CD14-positive monocyte (primary cell): ENCODE measurements at regions not wholly inside any gene's neighbourhood (a gene's known extent, or its start where the extent isn't known, plus 50 kb on each side); places are given as distances from the start of the nearest gene placed in this dataset.

Source experiments
- DNase-seq, 3 donors: peaks; one replicate each; pipeline ENCODE4 v3.0.0-alpha.2; 2011 to 2022
- H2AFZ ChIP-seq: 2 replicates; pipeline ENCODE4 v1.6.0; 2012; ENCODE audit warnings: mild to moderate bottlenecking, low read depth, low read length, inconsistent platforms; ENCODE audit not compliant: insufficient read depth, poor library complexity, severe bottlenecking
- H3K27ac ChIP-seq, 2 donors: 1 replicate in 1 of 2; 2 replicates in 1 of 2; pipeline ENCODE4 v1.5.1; 2012 to 2013; ENCODE audit warnings: low read length in 2 of 2, control low read depth in 1 of 2, inconsistent platforms in 1 of 2, low read depth in 1 of 2, mild to moderate bottlenecking in 1 of 2
- H3K27me3 ChIP-seq, 2 donors: one replicate each; pipeline versions ENCODE4 v1.6.0 to v1.6.1; 2011 to 2013; ENCODE audit warnings: low read length in 2 of 2; ENCODE audit not compliant: control insufficient read depth in 2 of 2, insufficient read depth in 2 of 2
- H3K36me3 ChIP-seq, 2 donors: replicated peaks in 1 of 2; 1 replicate in 1 of 2; 2 replicates in 1 of 2; pipeline versions ENCODE4 v1.5.1 to v1.6.1; 2012 to 2013; ENCODE audit warnings: low read length in 2 of 2, control low read depth in 1 of 2, inconsistent platforms in 1 of 2, mild to moderate bottlenecking in 1 of 2; ENCODE audit not compliant: insufficient read depth in 2 of 2, control insufficient read depth in 1 of 2
- H3K4me1 ChIP-seq, 2 donors: 1 replicate in 1 of 2; 2 replicates in 1 of 2; pipeline versions ENCODE4 v1.5.1 to v1.6.1; 2012 to 2013; ENCODE audit warnings: low read length in 2 of 2, control low read depth in 1 of 2, inconsistent platforms in 1 of 2, mild to moderate bottlenecking in 1 of 2, moderate library complexity in 1 of 2; ENCODE audit not compliant: insufficient read depth in 2 of 2, control insufficient read depth in 1 of 2
- H3K4me2 ChIP-seq: replicated peaks from 2 replicates; pipeline ENCODE3; 2012; ENCODE audit warnings: low read length, moderate library complexity, mild to moderate bottlenecking; ENCODE audit not compliant: poor library complexity, severe bottlenecking; ENCODE audit errors: extremely low read depth
- H3K4me3 ChIP-seq, 3 experiments: fragments of 200-600 bp in 1 of 3; sonication (generic) in 1 of 3; replicated peaks in 1 of 3; 1 replicate in 2 of 3; 2 replicates in 1 of 3; pipeline ENCODE4 v1.5.1; 2011 to 2013; ENCODE audit warnings: low read length in 3 of 3, mild to moderate bottlenecking in 3 of 3, control low read depth in 2 of 3, low read depth in 2 of 3, inconsistent platforms in 1 of 3, moderate library complexity in 1 of 3
- H3K79me2 ChIP-seq: 2 replicates; pipeline ENCODE4 v1.6.0; 2012; ENCODE audit warnings: mild to moderate bottlenecking, control low read depth, inconsistent platforms, low read length, moderate library complexity; ENCODE audit not compliant: insufficient read depth
- H3K9ac ChIP-seq: 2 replicates; pipeline ENCODE4 v1.6.0; 2017; ENCODE audit warnings: low read length, mild to moderate bottlenecking; ENCODE audit not compliant: insufficient read depth, poor library complexity, severe bottlenecking
- H3K9me3 ChIP-seq, 2 donors: replicated peaks in 1 of 2; 1 replicate in 1 of 2; 2 replicates in 1 of 2; pipeline versions ENCODE4 v1.5.1 to v1.6.1; 2012 to 2013; ENCODE audit warnings: low read length in 2 of 2, control low read depth in 1 of 2; ENCODE audit not compliant: control insufficient read depth in 1 of 2, insufficient read depth in 1 of 2
- H4K20me1 ChIP-seq: 2 replicates; pipeline ENCODE4 v1.6.0; 2012; ENCODE audit warnings: mild to moderate bottlenecking, low read length, control low read depth, moderate library complexity; ENCODE audit not compliant: insufficient read depth
- H3K27ac Mint-ChIP-seq, 7 donors: one replicate each; pipeline ENCODE4 v1.8.0; 2020; ENCODE audit warnings: mild to moderate bottlenecking in 7 of 7, mixed read lengths in 7 of 7, moderate library complexity in 6 of 7, inconsistent platforms in 2 of 7
- H3K27me3 Mint-ChIP-seq, 3 donors: one replicate each; pipeline ENCODE4 v1.8.0; 2021 to 2022; ENCODE audit warnings: low read depth in 3 of 3, mild to moderate bottlenecking in 3 of 3, mixed read lengths in 3 of 3, moderate library complexity in 3 of 3, inconsistent platforms in 1 of 3
- H3K36me3 Mint-ChIP-seq, 2 donors: one replicate each; pipeline ENCODE4 v1.8.0; 2020; ENCODE audit warnings: mixed read lengths in 2 of 2, inconsistent platforms in 1 of 2, mild to moderate bottlenecking in 1 of 2
- H3K4me1 Mint-ChIP-seq: one replicate; pipeline ENCODE4 v1.8.0; 2020; ENCODE audit warnings: mild to moderate bottlenecking, mixed read lengths
- H3K4me3 Mint-ChIP-seq, 2 donors: one replicate each; pipeline ENCODE4 v1.8.0; 2020; ENCODE audit warnings: mild to moderate bottlenecking in 2 of 2, mixed read lengths in 2 of 2, moderate library complexity in 1 of 2
- H3K9me3 Mint-ChIP-seq, 7 donors: one replicate each; pipeline ENCODE4 v1.8.0; 2020 to 2022; ENCODE audit warnings: mixed read lengths in 7 of 7, mild to moderate bottlenecking in 6 of 7, moderate library complexity in 6 of 7, inconsistent platforms in 2 of 7
- CTCF ChIP-seq: fragments of 200-600 bp; IDR thresholded peaks from one replicate; pipeline ENCODE4 v1.8.0; 2022; ENCODE audit warnings: antibody characterized with exemption, mild to moderate bottlenecking
- WGBS: methylation state at CpG from one replicate; pipeline ENCODE4 v1.1.5; 2013; ENCODE audit warnings: missing lambda C conversion rate; ENCODE audit not compliant: insufficient coverage; 5-methylcytosine and 5-hydroxymethylcytosine counted together
- intact Hi-C, 2 donors: fragments of 100-400 bp; cut with micrococcal nuclease; formaldehyde crosslinking; loops; one replicate each; pipeline versions ENCODE4 v1.15.0 to v1.15.1; 2023

GRCh38 chr5:2278825-2279456, 396.2 kb upstream of the IRX4 start:
- H3K4me1 ChIP-seq: no peaks in the 10 kb centered on the region
- H3K4me3 ChIP-seq: no peak overlapping the region
- no peak overlapping the region for H3K4me3 Mint-ChIP-seq
- no peak overlapping the region for H3K27ac ChIP-seq
- no peaks in the 10 kb centered on the region for H3K79me2 ChIP-seq
- H3K9me3 Mint-ChIP-seq: peaks cover 3 to 35% (median 12%) of the 10 kb centered on the region in 7 donors
- H3K27me3 Mint-ChIP-seq: peaks cover 0 to 5% (median 2%) of the 10 kb centered on the region in 3 donors
- WGBS: 92% methylated on average over 6 of the region's 27 CpGs
- no peak overlapping the region for H3K4me2 ChIP-seq
- no peaks in the 10 kb centered on the region for H4K20me1 ChIP-seq
- no peak overlapping the region for H3K9ac ChIP-seq
- intact Hi-C loops: no loop called here
- no peaks in the 10 kb centered on the region for H3K36me3 ChIP-seq
- H3K27ac Mint-ChIP-seq: no peak overlapping the region
- H3K9me3 ChIP-seq: peaks cover 5% of the 10 kb centered on the region in 2 donors
- DNase-seq: no peak
- no peak overlapping the region for H2AFZ ChIP-seq
- TF ChIP-seq CTCF: no peak
- H3K36me3 Mint-ChIP-seq: no peaks in the 10 kb centered on the region
- no peaks in the 10 kb centered on the region for H3K27me3 ChIP-seq
- no peaks in the 10 kb centered on the region for H3K4me1 Mint-ChIP-seq

GRCh38 chr5:2277886-2278285, 395.2 kb upstream of the IRX4 start:
- Histone ChIP-seq H3K27ac (no peak overlapping the region), H3K9me3 (peaks cover 5% of the 10 kb centered on the region in 2 donors), H3K4me1 (no peaks in the 10 kb centered on the region), H3K79me2 (no peaks in the 10 kb centered on the region), H3K27me3 (no peaks in the 10 kb centered on the region), H4K20me1 (no peaks in the 10 kb centered on the region), H3K4me2 (no peak overlapping the region), H3K36me3 (no peaks in the 10 kb centered on the region), H2AFZ (no peak overlapping the region), H3K9ac (no peak overlapping the region), H3K4me3 (no peak overlapping the region)
- H3K27ac Mint-ChIP-seq: no peak overlapping the region
- no peaks in the 10 kb centered on the region for H3K36me3 Mint-ChIP-seq
- intact Hi-C loops: no loop called here
- peaks cover 0 to 5% (median 2%) of the 10 kb centered on the region in 3 donors for H3K27me3 Mint-ChIP-seq
- no peak overlapping the region for H3K4me3 Mint-ChIP-seq
- no peak for TF ChIP-seq CTCF
- H3K4me1 Mint-ChIP-seq: no peaks in the 10 kb centered on the region
- DNase-seq: no peak
- WGBS: 92% methylated on average over 15 of the region's 15 CpGs
- H3K9me3 Mint-ChIP-seq: peaks cover 3 to 32% (median 8%) of the 10 kb centered on the region in 7 donors
